CD4-positive, alpha-beta T cell treated with Interleukin-1 beta for 1 hour (primary cell): ENCODE measurements at regions not wholly inside any gene's neighbourhood (a gene's known extent, or its start where the extent isn't known, plus 50 kb on each side); places are given as distances from the start of the nearest gene placed in this dataset.

ENCODE experiments used
- DNase-seq, 2 donors: peaks; one replicate each; pipeline ENCODE4 v3.0.0-alpha.2; 2020 to 2022

DNA sequence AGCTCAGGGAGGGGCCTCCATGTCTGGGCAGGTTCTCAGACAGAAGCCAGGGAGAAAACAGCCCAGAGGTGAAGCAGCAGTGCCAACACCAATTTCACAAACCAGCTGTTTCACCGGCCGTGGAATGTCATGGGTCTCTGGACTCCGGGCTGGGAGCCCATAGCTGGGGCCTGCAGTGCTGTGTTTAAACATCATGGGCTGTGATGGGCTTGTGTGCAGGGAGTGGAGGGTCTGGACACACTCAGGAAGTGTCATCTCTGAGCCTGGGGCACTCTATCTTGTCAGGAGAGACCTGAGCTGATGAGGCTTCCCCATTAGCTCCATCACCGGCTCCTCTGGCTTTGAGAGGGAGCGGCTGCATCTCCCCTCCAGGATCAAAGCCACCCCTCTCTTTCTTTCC lies 173.6 kb upstream of the IGSF21 start:
- no peak for DNase-seq

DNA sequence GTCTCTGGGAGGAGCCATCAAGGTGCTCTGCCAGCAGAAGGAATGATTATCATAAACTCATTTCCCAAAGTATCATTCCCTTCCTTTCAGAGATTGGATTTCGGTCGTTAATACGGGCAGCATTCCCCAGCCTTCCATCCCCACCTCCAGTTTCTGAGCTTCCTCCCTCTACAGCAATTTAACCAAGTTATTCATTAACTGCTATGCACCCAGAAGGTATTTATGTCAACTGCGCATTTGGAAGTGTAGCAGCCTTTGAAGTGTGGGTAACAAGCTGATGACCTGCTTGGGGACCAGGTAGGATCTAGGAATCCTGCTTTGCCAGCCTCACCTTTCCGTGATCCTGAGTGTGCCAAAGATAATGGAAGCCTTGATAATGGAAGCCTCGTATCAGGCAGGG lies 172.4 kb upstream of the IGSF21 start:
- DNase-seq = no peak

DNA sequence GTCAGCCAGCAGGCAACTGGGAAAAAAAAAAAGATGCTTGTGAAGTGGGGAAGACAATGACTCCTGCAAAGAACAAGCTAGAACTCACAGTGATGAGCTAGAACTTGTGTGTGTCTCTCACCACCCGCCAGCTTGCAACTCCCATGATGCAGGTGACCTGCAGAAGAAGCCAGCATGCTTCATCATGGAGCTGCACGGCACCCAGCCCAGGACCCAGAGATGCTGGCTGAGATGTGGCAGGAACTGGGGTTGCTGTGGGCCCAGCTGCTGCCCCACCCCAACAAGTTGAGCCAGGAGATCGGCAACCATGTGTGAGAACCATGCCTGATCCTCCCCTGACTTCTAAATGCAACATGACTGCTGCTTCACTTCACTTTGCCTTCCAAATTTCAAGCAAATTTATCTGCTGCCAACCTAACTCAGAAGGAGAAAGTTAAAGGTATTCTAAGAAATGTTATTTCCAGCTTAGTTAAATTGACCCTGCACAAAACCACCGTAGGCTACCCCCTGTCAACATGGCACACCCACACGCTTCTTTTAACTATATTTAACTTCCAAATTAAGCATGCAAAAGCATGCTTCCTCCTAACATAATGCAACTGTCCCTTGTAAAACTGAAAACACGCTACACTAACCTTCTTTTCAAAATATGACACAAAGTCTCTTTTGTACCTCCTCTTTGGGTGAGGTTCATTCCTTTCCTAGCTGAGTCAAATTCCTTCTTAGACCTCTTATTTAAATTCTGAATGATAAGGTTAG lies 166.0 kb upstream of the IGSF21 start:
- no peak for DNase-seq

DNA sequence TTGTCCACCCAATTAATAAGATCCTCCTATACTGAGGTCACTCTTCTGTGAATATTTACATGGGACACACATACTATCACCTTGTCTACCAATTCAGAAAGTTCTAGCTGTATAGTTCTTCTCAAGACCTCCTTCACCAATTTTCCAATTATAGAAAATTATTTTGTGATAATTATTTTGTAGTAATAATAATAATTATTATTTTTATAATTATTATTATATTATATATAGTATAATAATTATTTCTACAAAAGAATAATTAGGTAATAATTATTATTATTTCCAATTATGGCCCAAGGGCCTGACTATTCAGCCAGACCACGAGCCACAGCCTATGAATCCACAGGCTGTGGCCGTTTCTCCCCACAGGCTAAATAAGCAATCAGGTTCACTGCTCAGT lies 164.1 kb upstream of the IGSF21 start:
- DNase-seq = no peak

DNA sequence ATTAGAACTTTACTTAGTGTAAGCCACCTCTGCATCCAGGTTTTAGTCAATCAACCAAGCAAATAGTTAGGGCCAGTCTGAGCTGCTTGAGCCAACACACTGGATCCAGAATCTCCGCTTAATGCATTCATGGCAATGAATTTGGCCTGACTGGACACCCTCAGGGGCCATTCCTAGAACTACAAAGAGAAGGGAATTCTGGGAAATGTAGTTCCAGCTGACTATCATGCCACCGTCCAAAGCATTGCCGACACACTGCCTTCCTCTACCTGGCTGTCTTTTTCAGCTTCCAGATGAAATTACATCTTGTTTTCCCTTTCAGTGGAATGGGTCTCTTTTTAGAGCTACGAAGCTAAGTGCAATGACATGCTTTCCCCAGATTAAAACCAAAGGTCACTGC lies 163.0 kb upstream of the IGSF21 start:
- DNase-seq = no peak

DNA sequence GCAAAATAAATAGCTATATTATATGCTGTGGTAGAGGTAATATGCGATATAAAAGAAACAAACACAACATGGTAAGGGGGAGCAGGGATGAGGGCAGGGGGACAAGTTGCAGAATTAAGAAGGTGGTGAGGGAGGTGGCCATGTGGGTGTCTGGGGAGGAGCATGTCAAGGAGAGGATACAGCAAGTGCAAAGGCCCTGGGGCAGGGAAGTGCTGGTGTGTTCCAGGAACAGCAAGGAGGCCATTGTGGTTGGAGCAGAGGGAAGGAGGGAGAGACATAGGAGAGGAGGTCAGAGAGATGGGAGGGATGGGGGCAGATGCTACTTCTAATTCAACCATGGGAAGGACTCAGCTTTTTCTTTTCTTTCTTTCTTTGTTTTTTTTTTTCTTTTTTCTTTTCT lies 161.2 kb upstream of the IGSF21 start:
- DNase-seq = no peak

DNA sequence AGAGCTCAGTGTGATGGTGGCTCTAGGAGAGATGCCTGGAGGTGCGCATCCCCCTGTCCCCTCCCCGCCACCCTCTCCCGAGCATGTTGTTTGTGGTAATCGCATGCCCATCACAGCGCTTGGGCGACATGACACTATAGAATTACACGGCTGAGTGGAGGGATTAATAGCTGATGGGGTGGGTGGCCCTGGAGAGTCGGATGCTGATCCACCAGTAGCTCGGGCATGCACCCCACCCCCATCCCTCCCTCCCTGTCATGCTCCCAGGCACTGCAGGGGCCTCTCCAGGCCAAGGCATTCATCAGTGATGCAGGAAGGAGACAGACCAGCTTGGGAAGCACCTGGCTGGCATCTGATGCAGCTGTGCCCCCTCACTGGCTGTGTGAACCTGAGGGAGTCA lies 159.0 kb upstream of the IGSF21 start:
- no peak for DNase-seq

DNA sequence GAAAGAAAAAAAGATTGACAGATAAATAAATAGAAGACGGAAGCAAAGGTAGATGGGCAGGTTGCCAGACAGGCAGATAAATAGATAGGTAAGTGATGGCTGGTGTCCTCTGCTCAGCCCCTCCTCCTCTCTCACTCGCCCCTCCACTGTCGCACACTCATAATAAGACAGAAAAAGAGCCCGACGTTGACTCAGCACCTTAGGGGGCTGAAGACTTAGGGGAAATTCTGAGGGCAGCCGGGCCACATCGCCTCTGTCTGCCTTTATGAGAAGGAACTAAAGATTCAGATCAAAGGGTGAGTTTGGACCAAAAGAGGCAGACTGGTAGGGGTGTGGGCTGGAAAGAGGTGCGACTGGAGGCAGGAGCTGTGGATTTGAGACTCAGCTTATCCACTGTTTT lies 158.1 kb upstream of the IGSF21 start:
- DNase-seq = no peak

DNA sequence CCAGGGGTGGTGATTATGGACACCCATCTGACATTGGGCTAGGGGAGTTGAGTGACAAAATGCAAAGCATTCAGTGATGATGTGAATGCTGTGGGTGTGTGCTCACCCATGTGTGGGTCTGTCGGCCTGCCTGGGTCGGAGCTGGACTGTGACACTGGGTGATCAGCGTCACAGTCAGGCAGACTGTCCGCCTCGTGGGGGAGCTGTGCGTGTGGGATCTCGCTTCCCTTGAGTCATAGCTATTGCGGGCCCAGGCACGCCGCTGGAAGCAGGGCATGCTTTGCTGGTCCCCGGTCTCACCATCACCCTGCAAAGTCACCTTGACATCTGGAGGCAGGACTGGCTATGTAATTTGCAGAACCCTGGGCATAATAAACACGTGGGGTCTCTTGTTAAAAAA lies 156.9 kb upstream of the IGSF21 start:
- no peak for DNase-seq

DNA sequence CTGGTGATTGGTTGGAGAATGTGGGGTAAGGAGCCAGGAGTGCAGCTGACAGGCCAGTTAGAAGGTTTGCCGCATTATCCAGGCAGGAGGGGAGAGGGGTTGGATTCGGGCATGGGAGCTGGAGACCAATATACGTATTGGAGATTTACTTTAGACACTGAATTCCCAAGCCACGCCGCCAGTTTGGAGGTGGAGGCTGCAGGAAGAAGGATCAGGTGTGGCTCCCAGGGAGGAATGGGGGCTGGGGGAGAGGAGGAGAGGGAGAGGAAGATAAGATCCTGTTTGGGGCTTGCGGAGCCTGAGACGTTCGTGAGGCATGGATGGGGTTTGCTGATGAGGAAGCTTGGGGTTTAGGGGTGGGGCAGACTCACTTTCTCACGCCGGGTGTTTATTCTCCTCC lies 155.1 kb upstream of the IGSF21 start:
- DNase-seq = no peak

DNA sequence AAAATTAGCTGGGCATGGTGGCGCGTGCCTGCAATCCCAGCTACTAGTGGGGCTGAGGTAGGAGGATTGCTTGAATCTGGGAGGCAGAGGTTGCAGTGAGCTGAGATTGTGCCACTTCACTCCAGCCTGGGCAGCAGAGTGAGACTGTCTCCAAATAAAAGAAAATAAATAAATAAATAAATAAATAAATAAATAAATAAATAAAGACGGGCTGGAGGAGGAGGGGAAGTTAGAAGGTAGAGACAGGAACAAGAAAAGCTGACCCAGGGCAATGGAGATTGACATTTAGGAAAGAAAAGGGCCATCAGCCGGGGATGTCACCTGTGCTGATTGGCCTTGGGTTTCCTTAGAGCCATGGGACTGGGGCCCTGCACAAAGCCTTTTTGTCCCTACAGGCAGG lies 153.7 kb upstream of the IGSF21 start:
- DNase-seq = no peak

DNA sequence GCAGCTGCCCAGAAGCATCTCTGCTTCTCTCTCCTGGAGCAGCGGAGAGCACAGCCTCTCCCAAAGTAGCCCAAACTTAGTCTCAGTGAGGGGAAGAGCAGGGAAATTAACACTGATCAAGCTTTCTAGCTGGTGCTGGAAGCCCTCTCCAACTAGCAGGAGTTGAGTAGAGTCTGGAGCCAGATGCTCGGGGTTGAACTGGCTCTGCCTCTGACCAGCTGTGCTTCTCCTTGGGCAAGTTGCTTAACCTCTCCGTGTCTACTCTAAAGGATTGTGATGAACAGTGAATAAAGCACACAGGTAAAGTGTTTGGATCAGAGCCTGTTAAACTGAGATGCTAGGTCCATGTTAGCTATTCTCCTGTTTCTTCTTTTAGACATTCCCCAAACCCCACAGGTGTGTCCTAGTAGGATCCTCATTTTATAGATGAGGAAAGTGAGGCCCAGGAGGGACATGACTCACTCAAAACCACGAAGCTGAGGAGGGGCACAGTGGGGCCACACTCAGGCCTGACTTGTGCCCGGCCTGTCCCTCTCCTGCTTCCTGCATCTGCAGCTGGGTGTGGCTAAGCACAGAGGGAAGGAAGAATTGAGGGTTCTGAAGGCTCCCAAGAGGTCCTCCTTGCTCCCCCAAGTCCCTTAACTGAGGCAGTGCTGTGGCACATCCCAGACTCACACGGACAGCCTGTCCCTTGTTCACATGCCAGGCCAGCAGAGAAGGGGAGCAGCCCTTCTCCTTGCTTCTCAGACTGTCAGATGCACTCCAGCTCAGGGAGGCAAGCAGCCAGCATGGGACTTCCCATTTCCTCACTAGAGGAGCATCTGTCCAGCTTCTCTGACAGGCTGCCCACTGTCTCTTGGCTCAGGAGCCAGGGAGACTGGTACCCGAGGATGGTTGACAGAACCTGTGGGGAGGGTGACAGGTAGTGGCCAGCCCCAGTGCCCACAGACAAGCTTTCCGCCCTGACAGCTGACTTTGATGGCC lies 152.0 kb upstream of the IGSF21 start:
- no peak for DNase-seq

DNA sequence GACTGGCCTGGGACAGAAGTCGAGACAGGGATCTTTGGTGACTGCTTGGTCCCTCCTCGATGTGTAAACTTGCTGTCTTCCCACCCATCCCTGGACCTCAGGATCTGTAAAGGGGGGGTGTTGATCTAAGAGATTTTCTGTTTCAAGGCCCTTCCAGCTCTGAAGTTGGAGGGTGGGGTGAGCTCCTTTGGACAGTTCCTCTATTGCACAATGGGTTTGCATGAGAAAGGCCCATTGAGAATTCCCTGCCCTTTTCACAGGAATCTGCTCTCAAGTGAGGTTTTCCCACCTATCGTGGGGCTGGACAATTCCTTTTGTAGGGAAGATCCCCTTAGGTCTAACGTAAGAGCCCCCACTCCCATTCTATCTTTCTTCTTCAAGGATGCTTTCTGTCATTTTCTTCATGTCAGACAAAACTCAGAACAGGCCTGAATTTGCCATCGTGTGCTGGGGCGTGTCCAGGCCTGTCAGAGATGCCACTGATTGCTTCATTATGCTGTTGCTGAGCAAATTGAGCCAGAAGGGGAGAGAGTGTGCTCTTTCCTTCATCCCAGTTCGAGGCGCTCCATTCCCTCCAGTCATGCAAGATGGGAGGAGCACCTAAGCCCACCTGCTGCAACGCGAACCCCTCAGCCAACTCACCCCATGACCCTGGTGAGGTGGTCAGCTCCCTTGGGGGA lies 149.9 kb upstream of the IGSF21 start:
- DNase-seq = no peak

DNA sequence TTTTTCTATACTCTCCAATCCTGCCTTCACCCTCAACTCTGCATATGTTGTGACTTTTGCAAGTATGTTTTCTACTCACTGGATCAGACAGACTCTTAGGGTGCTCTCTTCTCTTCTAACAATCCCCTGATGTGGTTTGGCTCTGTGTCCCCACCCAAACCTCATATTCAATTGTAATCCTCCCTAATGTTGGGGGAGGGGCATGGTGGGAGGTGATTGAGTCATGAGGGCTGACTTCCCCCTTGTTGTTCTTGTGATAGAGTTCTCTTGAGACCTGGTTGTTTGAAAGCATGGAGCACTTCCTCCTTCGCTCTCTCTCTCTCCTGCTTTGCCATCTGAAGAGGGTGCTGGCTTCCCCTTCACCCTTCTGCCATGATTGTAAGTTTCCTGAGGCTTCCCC lies 148.9 kb upstream of the IGSF21 start:
- DNase-seq = no peak

DNA sequence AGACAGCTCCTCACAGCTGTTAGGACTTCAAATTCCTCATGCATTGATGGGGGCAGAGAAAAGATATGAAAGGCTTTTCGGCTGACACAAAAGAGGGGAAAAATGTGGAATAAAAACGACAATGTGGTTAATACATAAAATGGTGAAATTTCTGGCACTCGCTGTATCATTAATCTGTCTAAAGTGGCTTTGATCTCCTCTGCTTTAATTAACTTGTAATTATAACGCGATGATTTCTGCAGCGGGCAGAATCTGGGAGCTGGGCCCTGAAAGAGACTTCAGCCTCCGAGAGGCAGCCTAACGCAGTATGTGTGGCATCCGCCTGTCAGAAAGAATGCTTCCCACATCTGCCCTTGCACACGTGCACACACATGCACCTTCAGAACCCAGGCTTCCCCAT lies 144.1 kb upstream of the IGSF21 start:
- no peak for DNase-seq

DNA sequence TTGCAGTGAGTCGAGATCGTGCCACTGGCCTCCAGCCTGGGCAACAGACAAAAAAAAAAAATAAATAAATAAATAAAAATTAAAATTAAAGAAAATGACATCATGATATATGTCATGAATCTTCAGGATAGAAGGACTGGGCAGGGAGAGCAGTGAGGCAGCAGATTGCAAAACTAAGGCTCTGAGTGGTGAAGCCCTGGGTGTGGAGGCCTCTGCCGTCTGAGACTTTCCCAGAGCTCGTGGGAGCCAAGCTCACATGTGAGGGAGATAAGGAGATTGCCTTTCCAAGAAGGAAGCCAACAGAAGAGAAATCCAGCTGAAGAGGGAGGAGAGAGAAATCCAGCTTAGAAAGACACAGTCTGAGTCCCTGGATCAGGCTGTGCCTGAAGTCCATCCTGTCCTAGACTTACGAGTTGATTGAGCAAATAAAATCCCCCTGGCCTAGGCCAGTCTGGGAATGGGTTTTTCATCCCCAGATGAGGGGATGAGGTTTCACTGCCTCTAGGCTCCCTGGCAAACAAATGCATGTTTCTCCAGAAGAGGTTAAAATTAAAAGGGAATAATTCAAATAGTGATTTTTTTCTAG lies 142.0 kb upstream of the IGSF21 start:
- DNase-seq = no peak

DNA sequence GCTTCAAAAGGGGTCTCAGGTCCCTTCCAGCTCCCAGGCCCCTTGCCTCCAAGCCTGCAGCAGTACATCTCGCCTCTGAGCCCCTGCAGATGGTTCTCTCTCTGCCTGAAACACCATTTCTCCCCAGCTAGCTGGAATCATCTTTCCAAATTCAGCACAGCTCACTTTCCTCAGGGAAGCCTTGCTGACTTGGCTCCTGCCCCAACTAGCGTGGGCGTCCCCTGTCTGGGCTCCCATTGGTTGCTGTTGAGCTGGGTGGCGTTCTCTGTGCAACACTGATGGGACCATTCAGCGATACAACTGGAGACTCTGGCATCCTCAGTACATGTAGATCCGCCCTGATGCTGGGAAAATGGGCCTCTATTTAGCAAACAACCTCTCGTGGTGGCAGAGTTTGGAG lies 141.3 kb upstream of the IGSF21 start:
- no peak for DNase-seq

DNA sequence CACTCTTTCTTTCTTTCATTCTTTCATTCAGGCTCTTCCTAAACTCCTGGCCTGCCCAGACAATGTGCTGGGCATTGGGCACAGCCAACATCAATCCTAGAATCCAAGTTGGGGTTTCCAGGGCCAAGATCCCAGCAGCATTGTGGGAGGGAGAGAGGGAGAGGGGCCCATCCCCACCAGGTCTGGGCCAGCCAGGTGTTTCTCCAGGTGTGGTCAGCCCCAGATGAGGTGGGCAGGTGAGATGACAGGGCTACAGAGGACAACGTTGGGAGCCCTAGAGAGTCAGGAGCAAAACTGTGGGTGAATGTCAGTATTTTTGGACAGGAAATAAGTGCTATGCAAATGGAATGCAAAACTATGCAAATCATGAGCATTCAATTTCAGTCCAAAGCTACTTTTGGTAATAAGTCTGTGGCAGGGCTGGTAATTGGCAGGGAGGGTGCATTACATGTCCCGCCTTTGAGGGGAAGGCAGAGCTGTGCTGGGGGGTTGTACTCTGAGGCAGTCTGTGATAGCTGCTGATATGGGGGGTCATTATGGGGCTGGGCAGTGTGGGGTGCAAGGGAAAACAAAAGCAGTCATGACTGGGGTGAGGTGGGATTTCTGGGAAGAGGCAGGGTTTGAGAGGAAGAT lies 139.9 kb upstream of the IGSF21 start:
- DNase-seq = no peak

DNA sequence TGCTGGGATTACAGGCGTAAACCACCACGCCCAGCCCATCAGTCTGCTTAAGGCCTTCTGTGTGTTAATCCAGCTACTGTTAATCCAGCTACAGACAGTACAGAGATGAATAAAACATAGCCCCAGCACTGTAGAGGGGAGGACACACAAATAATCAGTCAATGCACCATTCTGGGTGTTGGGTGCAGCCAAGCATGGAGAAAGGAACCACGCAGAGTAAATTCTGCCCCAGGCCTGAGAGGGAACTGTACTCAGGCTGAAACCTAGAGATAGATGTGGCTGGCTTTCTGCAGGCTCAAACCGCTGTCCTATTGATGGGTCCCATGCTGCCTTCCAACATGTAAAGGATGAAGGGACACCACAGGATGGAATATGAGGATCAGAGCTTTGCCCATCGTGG lies 136.8 kb upstream of the IGSF21 start:
- no peak for DNase-seq

DNA sequence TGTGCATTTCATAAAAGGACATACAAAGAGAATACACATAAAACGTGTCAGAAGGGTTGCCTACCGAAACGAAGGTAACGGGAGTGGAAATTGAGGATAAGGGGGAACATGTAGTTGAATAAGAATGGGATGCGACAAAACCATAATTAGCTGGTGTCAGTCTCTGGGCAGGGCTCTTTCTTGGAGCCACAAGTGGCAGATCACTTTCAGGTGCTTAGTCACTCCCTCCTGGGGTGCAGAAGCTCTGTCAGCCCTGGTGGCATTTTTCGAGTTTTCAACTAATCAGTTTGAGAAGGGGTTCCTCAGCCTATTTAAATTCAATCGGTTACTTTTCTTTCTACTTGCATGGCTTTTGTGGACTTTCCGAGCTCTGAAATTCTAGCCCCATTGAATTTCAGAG lies 133.9 kb upstream of the IGSF21 start:
- DNase-seq = no peak

DNA sequence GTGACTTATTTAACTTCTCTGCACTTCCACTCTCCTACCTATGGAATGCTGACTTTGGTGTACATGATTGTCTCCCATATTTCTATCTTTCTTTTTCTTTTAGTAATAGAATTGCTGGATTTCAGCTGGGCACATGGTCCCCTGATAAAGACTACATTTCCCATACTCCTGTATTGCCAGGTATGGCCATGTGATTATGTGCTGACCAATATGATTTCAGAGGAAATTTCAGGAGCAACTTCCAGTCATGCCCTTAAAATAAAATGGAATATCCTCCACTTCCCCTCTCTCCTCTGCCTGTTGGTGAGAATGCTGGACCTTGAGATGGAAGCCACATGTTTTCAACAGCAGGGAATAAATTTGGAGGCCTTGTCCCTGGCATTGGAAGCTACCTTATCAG lies 130.7 kb upstream of the IGSF21 start:
- DNase-seq = no peak

DNA sequence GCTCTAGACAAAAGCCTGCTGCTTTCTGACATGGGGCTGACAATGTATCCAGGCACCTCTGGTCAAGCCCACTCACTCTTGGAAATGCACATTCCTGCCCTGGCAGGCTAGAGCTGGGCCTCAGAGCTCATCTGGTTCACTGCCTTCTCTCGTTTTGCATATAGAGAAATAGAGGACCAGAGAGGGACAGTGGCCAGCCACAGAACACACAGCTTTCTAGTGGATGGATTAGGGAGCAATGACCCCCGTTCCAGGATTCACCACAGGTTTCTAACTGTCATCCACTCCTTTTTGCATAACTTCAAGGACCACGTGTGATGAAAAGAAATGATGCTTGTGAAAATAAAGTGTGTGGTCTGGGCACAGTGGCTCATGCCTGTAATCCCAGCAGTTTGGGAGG lies 129.6 kb upstream of the IGSF21 start:
- no peak for DNase-seq

DNA sequence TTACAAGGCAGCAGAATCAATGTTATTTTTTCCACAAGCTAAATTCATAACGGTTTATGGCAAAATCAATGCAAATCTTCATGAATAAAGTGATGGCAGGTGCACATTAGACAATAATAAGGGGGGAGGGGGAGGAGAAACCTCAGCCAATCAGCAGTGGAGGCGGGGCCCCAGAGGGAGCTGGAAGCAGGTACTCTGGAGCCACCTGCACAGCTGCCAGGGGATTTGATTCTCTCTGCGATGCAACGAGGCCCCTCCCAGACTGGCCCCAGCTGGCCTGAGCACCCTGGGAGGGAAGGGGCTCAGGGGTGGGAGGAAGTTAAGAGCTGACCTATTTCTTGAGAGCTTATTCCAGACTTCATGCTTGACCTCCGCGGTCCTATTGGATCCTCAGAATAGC lies 127.8 kb upstream of the IGSF21 start:
- DNase-seq = no peak
